ENCODE measurements at regions not wholly inside any gene's neighbourhood (a gene's known extent, or its start where the extent isn't known, plus 50 kb on each side); places are given as distances from the start of the nearest gene placed in this dataset.

DNA sequence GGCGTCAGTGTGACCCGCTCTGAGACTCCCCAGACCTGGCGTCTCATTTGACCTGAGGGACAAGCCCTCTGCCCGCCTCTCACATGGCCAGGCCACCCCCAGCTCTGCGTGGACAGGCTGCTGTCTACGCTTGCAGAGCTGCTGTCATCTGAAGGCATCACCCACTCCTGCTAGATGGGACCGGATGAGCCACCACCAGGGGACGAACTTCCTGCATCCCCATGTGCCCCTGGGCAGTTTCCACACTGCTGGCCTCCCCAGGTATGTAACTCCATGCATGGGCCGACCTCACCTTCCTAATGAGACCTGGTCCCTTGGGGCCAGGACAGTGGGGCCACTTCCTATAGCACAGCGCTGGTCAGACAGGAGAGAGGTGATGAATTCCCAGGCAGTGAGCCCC lies 121.5 kb downstream of the PSMG1 start:
- TF ChIP-seq SPI1 (IDR thresholded peaks at IDR 0.05; ENCODE audit: borderline replicate concordance, low read depth) (no peak), POLR2AphosphoS5 (IDR thresholded peaks at IDR 0.05; ENCODE audit: low read depth) (no peak)
- H3K27me3 ChIP-seq (ENCODE audit: insufficient read depth, poor library complexity, severe bottlenecking), result no peaks in the 10 kb centered on the region
- DNase-seq (ENCODE audit: low read depth in 1 of 2, low spot score in 1 of 2), result no peak
- no peak overlapping the region for H3K4me3 ChIP-seq (replicated peaks; ENCODE audit: insufficient read depth, low read length)
- no peak overlapping the region for H3K27ac ChIP-seq (replicated peaks)

DNA sequence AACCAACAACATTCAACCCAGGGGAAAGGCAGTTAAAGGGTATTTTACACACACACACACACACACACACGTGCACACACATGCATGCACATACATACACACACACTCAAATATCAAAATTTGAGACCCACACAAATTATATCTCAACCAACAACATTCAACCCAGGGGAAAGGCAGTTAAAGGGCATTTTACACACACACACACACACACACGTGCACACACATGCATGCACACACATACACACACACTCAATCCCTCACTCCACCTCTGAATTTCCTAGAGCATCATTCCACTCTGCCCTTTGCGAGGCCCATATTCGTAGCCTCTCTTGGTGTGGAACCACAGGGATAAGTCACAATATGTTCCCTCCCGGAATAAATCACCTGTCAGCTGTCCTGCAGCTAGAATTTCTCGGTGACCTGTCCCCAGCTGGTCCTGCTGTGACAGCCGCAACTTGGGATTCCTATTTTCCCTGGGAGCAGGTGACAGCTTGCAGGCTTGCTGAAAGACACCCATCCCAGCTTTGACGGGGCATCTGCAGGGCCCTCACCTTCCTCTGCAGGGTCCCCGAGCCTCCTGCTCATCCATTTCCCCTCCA lies 122.7 kb downstream of the PSMG1 start:
- Histone ChIP-seq H3K4me3 (replicated peaks; ENCODE audit: insufficient read depth, low read length) (no peak overlapping the region), H3K27me3 (ENCODE audit: insufficient read depth, poor library complexity, severe bottlenecking) (no peaks in the 10 kb centered on the region), H3K27ac (replicated peaks) (no peak overlapping the region)
- no peak for DNase-seq (ENCODE audit: low read depth in 1 of 2, low spot score in 1 of 2)
- TF ChIP-seq POLR2AphosphoS5 (IDR thresholded peaks at IDR 0.05; ENCODE audit: low read depth) (no peak), GABPA (IDR thresholded peaks at IDR 0.05; ENCODE audit: low read depth) (no peak), SPI1 (IDR thresholded peaks at IDR 0.05; ENCODE audit: borderline replicate concordance, low read depth) (no peak)
- TF ChIP-seq, protein P1, sequence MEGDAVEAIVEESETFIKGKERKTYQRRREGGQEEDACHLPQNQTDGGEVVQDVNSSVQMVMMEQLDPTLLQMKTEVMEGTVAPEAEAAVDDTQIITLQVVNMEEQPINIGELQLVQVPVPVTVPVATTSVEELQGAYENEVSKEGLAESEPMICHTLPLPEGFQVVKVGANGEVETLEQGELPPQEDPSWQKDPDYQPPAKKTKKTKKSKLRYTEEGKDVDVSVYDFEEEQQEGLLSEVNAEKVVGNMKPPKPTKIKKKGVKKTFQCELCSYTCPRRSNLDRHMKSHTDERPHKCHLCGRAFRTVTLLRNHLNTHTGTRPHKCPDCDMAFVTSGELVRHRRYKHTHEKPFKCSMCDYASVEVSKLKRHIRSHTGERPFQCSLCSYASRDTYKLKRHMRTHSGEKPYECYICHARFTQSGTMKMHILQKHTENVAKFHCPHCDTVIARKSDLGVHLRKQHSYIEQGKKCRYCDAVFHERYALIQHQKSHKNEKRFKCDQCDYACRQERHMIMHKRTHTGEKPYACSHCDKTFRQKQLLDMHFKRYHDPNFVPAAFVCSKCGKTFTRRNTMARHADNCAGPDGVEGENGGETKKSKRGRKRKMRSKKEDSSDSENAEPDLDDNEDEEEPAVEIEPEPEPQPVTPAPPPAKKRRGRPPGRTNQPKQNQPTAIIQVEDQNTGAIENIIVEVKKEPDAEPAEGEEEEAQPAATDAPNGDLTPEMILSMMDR (IDR thresholded peaks at IDR 0.05; ENCODE audit: insufficient read depth, low read length), result no peak
- TF ChIP-seq, protein P2, sequence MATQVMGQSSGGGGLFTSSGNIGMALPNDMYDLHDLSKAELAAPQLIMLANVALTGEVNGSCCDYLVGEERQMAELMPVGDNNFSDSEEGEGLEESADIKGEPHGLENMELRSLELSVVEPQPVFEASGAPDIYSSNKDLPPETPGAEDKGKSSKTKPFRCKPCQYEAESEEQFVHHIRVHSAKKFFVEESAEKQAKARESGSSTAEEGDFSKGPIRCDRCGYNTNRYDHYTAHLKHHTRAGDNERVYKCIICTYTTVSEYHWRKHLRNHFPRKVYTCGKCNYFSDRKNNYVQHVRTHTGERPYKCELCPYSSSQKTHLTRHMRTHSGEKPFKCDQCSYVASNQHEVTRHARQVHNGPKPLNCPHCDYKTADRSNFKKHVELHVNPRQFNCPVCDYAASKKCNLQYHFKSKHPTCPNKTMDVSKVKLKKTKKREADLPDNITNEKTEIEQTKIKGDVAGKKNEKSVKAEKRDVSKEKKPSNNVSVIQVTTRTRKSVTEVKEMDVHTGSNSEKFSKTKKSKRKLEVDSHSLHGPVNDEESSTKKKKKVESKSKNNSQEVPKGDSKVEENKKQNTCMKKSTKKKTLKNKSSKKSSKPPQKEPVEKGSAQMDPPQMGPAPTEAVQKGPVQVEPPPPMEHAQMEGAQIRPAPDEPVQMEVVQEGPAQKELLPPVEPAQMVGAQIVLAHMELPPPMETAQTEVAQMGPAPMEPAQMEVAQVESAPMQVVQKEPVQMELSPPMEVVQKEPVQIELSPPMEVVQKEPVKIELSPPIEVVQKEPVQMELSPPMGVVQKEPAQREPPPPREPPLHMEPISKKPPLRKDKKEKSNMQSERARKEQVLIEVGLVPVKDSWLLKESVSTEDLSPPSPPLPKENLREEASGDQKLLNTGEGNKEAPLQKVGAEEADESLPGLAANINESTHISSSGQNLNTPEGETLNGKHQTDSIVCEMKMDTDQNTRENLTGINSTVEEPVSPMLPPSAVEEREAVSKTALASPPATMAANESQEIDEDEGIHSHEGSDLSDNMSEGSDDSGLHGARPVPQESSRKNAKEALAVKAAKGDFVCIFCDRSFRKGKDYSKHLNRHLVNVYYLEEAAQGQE (IDR thresholded peaks at IDR 0.05; ENCODE audit: insufficient replicate concordance, low read depth), result no peak

DNA sequence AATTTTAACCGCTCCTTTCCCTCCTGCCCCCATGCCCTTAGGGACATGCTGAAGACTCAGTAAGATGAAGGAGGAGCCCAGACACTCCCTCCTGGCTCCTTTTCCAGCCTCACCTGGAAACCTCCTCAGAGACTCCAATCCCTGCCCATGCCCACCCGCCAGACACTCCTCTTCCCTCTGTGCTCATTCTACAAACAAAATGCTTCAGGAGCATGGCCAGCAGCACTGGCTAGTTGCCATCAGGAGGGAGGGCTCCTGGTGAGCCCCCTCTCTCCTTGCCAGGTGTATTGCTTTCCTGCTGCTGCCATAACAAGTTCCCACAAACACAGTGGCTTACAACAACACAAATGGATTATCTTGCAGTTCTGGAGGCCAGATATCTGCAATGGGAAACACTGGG lies 126.1 kb downstream of the PSMG1 start:
- TF ChIP-seq, protein P2 (IDR thresholded peaks at IDR 0.05; ENCODE audit: insufficient replicate concordance, low read depth), result no peak
- TF ChIP-seq SPI1 (IDR thresholded peaks at IDR 0.05; ENCODE audit: borderline replicate concordance, low read depth), result no peak
- TF ChIP-seq, protein P1 (IDR thresholded peaks at IDR 0.05; ENCODE audit: insufficient read depth, low read length), result no peak
- TF ChIP-seq POLR2AphosphoS5 (IDR thresholded peaks at IDR 0.05; ENCODE audit: low read depth), result no peak
- no peak for TF ChIP-seq GABPA (IDR thresholded peaks at IDR 0.05; ENCODE audit: low read depth)
- DNase-seq (ENCODE audit: low read depth in 1 of 2, low spot score in 1 of 2), result no peak
- H3K27me3 ChIP-seq (ENCODE audit: insufficient read depth, poor library complexity, severe bottlenecking), result no peaks in the 10 kb centered on the region
- H3K27ac ChIP-seq (replicated peaks), result no peak overlapping the region
- H3K4me3 ChIP-seq (replicated peaks; ENCODE audit: insufficient read depth, low read length), result no peak overlapping the region

DNA sequence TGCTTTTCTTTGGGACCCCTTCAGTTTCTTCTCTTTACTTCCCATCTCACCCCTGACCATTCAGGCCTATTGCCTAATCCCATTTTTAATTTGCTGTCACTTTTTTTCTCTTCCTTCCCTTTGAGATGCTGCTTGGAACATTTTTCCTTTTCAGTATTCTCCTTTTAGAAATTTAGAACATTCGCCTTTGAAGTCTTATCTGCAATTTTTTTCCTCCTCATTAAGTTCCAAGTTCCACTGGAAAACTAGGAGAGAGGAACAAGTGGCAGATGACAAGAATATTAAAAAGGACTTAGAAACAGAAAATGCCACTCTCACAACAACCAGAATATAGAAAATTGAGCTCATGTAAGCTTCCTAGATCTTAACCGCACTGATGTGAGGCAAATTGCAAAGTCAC lies 126.6 kb downstream of the PSMG1 start:
- TF ChIP-seq SPI1 (IDR thresholded peaks at IDR 0.05; ENCODE audit: borderline replicate concordance, low read depth) (no peak), GABPA (IDR thresholded peaks at IDR 0.05; ENCODE audit: low read depth) (no peak), POLR2AphosphoS5 (IDR thresholded peaks at IDR 0.05; ENCODE audit: low read depth) (no peak)
- TF ChIP-seq, protein P2 (IDR thresholded peaks at IDR 0.05; ENCODE audit: insufficient replicate concordance, low read depth), result no peak
- TF ChIP-seq, protein P1 (IDR thresholded peaks at IDR 0.05; ENCODE audit: insufficient read depth, low read length), result no peak
- DNase-seq (ENCODE audit: low read depth in 1 of 2, low spot score in 1 of 2), result no peak
- H3K4me3 ChIP-seq (replicated peaks; ENCODE audit: insufficient read depth, low read length), result no peak overlapping the region
- no peak overlapping the region for H3K27ac ChIP-seq (replicated peaks)
- no peaks in the 10 kb centered on the region for H3K27me3 ChIP-seq (ENCODE audit: insufficient read depth, poor library complexity, severe bottlenecking)

Measured in HL-60 (cell line).